Upper lobe of left lung (tissue), 4 donors: ENCODE measurements at regions not wholly inside any gene's neighbourhood (a gene's known extent, or its start where the extent isn't known, plus 50 kb on each side); places are given as distances from the start of the nearest gene placed in this dataset.

ENCODE experiments used
- POLR2A ChIP-seq, 4 donors: fragments of 450-650 bp; IDR thresholded peaks; one replicate each; pipeline ENCODE4 v1.5.1; 2016 to 2017; ENCODE audit warnings: antibody characterized with exemption in 4 of 4, mild to moderate bottlenecking in 2 of 4
- POLR2AphosphoS5 ChIP-seq, 2 donors: sonication (generic); formaldehyde crosslinking; IDR thresholded peaks; one replicate each; pipeline ENCODE4 v1.5.1; 2017; ENCODE audit warnings: antibody characterized with exemption in 2 of 2
- TF ChIP-seq, protein P1 (sequence below), 6 experiments: fragments of 450-650 bp in 4 of 6; fragments of 200-600 bp in 2 of 6; sonication (generic) in 2 of 6; IDR thresholded peaks; one replicate each; pipeline ENCODE4 v1.5.1; 2016 to 2019; ENCODE audit warnings: antibody characterized with exemption in 6 of 6

DNA sequence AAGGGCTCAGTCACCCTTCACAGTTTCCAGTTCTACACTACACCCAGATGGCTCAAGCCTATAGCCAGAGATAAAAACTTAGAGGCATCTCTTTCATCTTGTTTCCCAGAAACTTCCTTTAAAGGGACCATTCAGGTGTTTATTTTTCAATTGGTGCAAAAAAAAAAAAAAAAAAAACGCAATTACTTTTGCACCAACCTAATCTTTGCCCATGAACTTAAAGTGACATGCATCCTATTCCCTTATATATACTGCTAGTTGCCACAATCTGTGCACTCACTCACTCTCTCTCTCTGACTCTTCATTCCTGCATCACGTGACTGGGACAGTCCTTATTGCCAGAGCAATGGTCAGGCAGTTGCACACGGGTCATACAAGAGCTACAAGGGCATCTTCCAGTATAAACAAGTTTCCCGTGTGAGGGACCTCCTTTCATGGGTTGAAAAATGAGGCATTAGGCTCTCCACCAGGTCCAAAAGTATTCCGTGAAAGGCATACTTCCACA lies 789.4 kb downstream of the EPHA4 start:
- TF ChIP-seq, protein P1, sequence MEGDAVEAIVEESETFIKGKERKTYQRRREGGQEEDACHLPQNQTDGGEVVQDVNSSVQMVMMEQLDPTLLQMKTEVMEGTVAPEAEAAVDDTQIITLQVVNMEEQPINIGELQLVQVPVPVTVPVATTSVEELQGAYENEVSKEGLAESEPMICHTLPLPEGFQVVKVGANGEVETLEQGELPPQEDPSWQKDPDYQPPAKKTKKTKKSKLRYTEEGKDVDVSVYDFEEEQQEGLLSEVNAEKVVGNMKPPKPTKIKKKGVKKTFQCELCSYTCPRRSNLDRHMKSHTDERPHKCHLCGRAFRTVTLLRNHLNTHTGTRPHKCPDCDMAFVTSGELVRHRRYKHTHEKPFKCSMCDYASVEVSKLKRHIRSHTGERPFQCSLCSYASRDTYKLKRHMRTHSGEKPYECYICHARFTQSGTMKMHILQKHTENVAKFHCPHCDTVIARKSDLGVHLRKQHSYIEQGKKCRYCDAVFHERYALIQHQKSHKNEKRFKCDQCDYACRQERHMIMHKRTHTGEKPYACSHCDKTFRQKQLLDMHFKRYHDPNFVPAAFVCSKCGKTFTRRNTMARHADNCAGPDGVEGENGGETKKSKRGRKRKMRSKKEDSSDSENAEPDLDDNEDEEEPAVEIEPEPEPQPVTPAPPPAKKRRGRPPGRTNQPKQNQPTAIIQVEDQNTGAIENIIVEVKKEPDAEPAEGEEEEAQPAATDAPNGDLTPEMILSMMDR (IDR thresholded peaks at IDR 0.05): no peak
- TF ChIP-seq POLR2AphosphoS5 (IDR thresholded peaks at IDR 0.05) (no peak), POLR2A (IDR thresholded peaks at IDR 0.05) (no peak)
